Calu3 (cell line): ENCODE measurements at regions not wholly inside any gene's neighbourhood (a gene's known extent, or its start where the extent isn't known, plus 50 kb on each side); places are given as distances from the start of the nearest gene placed in this dataset.

ENCODE experiments used
- BruUV-seq: library from RNA; stranded (reverse); fragments of 400-500 nt; replicated peaks from 2 replicates; lab custom pipeline; 2021; lab: Mats Ljungman, UMichigan
- CTCF ChIA-PET: fragments of 300-600 bp; sonication (Branson Sonifier 250); formaldehyde crosslinking; loops from one replicate; lab custom pipeline; 2022; ENCODE audit warnings: antibody characterized with exemption; lab: Charles Lee
- DNase-seq: peaks from one replicate; pipeline ENCODE4 v3.0.0; 2022
- H3K27ac Mint-ChIP-seq: one replicate; pipeline ENCODE4 v1.8.0; 2022; ENCODE audit warnings: mixed read lengths; ENCODE audit not compliant: unreplicated experiment
- H3K27me3 Mint-ChIP-seq: one replicate; pipeline ENCODE4 v1.8.0; 2022; ENCODE audit warnings: mixed read lengths; ENCODE audit not compliant: unreplicated experiment
- H3K36me3 Mint-ChIP-seq: one replicate; pipeline ENCODE4 v1.8.0; 2022; ENCODE audit warnings: mild to moderate bottlenecking, moderate library complexity, mixed read lengths; ENCODE audit not compliant: insufficient read depth, unreplicated experiment
- H3K4me1 Mint-ChIP-seq: one replicate; pipeline ENCODE4 v1.8.0; 2022; ENCODE audit warnings: mild to moderate bottlenecking, low read depth, mixed read lengths; ENCODE audit not compliant: unreplicated experiment
- H3K4me3 Mint-ChIP-seq: one replicate; pipeline ENCODE4 v1.8.0; 2022; ENCODE audit warnings: mild to moderate bottlenecking, low read depth, moderate library complexity, mixed read lengths; ENCODE audit not compliant: unreplicated experiment
- H3K9me3 Mint-ChIP-seq: one replicate; pipeline ENCODE4 v1.8.0; 2022; ENCODE audit warnings: low read depth, mixed read lengths; ENCODE audit not compliant: unreplicated experiment
- intact Hi-C: fragments of 100-400 bp; cut with micrococcal nuclease; formaldehyde crosslinking; loops from one replicate; pipeline ENCODE4 v1.10.0; 2022; ENCODE audit not compliant: unreplicated experiment
- TF ChIP-seq, protein P1 (sequence below): fragments of 200-600 bp; IDR thresholded peaks from one replicate; pipeline ENCODE4 v1.8.0; 2022; ENCODE audit warnings: antibody characterized with exemption; ENCODE audit not compliant: unreplicated experiment

DNA sequence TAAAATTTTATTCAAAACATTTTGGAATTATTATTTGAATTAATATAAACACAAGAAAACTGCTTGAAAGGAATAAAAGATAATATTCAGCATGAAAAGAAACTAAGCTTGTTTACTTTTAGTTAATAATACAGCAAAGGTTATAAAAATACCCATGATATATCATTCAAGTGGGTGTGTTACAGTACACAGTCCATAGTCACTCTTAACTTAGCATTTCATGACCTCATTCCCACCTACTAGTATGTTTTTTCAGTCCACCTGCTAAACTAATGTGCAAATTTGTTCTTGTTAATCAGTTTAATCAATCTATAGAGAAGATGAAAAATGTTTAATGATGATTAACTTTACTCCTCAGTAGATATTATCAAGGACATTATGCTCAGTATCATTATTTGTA is 841.4 kb upstream of the EPHA7 start:
- Mint-ChIP-seq H3K4me3 (no peak overlapping the region), H3K9me3 (peaks cover 15% of the 10 kb centered on the region), H3K27me3 (no peaks in the 10 kb centered on the region), H3K27ac (no peak overlapping the region), H3K4me1 (no peaks in the 10 kb centered on the region), H3K36me3 (no peaks in the 10 kb centered on the region)
- BruUV-seq: no TSS peak
- CTCF ChIA-PET: no interaction called here
- intact Hi-C loops: no loop called here
- TF ChIP-seq, protein P1, sequence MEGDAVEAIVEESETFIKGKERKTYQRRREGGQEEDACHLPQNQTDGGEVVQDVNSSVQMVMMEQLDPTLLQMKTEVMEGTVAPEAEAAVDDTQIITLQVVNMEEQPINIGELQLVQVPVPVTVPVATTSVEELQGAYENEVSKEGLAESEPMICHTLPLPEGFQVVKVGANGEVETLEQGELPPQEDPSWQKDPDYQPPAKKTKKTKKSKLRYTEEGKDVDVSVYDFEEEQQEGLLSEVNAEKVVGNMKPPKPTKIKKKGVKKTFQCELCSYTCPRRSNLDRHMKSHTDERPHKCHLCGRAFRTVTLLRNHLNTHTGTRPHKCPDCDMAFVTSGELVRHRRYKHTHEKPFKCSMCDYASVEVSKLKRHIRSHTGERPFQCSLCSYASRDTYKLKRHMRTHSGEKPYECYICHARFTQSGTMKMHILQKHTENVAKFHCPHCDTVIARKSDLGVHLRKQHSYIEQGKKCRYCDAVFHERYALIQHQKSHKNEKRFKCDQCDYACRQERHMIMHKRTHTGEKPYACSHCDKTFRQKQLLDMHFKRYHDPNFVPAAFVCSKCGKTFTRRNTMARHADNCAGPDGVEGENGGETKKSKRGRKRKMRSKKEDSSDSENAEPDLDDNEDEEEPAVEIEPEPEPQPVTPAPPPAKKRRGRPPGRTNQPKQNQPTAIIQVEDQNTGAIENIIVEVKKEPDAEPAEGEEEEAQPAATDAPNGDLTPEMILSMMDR: no peak
- no peak for DNase-seq

DNA sequence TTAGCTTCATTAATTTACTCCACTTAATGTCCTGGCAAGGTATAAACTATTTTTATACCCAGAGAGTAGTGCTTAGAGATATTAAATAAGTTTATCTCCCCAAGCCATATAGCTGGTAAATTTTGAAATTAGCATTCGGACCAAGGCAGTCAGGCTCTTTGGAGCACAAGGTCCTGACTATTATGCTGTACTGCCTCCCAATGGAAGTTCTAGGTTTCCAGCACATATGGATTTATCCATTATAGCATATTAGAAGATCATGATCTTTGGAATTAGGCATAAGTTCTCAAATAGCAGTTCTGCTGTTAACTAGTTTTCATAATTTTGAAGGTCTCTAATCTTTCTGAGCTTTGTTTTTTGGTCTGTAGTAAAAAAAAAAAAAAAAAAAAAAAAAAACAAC is 835.3 kb upstream of the EPHA7 start:
- TF ChIP-seq, protein P1: no peak
- H3K27me3 Mint-ChIP-seq: no peaks in the 10 kb centered on the region
- CTCF ChIA-PET: interaction anchor here (0.6 to 0.7 kb wide), 2 partner anchors 40 to 724 kb away, joined by 3 to 7 read pairs; no protein-coding TSS in a partner anchor
- BruUV-seq: no TSS peak
- no peaks in the 10 kb centered on the region for H3K36me3 Mint-ChIP-seq
- no peaks in the 10 kb centered on the region for H3K4me1 Mint-ChIP-seq
- intact Hi-C loops: no loop called here
- no peak overlapping the region for H3K4me3 Mint-ChIP-seq
- no peak overlapping the region for H3K27ac Mint-ChIP-seq
- H3K9me3 Mint-ChIP-seq: peaks cover 4% of the 10 kb centered on the region
- no peak for DNase-seq

DNA sequence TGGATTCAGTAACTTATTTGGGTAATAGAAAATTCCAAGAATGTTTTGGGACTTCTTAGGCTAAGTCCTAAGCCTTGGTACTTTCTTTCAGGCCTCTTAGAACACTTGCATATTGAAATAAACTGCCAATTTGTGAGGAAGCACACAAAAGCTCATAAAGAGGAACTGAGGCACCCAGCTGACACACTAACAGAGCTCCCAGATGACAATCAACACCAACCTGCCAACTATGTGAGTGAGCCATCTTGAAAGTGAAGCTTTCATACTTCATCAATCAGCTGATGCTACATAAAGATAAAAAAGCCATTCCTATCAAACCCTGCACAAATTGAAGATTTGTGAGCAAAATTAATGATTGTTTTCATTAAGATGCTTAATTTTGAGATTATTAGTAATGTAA is 832.5 kb upstream of the EPHA7 start:
- intact Hi-C loops: no loop called here
- no peak overlapping the region for H3K4me3 Mint-ChIP-seq
- CTCF ChIA-PET: no interaction called here

DNA sequence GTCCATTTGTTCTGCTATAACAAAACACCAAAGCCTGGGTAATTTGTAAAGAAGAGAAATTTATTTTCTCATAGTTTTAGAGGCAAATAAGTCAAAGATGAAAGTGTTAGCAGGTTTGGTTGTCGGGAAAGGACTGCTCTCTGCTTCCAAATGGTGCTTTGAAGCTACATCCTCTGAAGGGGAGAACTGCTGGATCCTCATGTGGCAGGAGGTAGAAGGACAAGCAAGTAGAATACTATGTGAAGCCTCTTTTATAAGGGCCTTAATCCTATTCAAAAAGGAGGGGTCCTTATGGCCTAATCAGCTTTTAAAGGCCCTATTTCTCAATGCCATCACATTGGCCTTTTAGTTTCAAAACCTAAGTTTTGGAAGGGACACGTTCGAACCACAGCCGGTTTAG is 826.0 kb upstream of the EPHA7 start:
- TF ChIP-seq, protein P1: no peak
- CTCF ChIA-PET: no interaction called here
- Mint-ChIP-seq H3K4me3 (no peak overlapping the region), H3K9me3 (peaks cover 10% of the 10 kb centered on the region), H3K27ac (no peak overlapping the region), H3K36me3 (no peaks in the 10 kb centered on the region), H3K27me3 (no peaks in the 10 kb centered on the region), H3K4me1 (no peaks in the 10 kb centered on the region)
- intact Hi-C loops: no loop called here
- DNase-seq: no peak
- no TSS peak for BruUV-seq

More for the DNA sequence above, 832.5 kb upstream of the EPHA7 start:
- no peak for DNase-seq
- no peaks in the 10 kb centered on the region for H3K27me3 Mint-ChIP-seq
- TF ChIP-seq, protein P1: no peak
- H3K27ac Mint-ChIP-seq: no peak overlapping the region
- no TSS peak for BruUV-seq
- no peaks in the 10 kb centered on the region for H3K4me1 Mint-ChIP-seq
- no peaks in the 10 kb centered on the region for H3K36me3 Mint-ChIP-seq
- peaks cover 11% of the 10 kb centered on the region for H3K9me3 Mint-ChIP-seq
